ENCODE measurements at regions not wholly inside any gene's neighbourhood (a gene's known extent, or its start where the extent isn't known, plus 50 kb on each side); places are given as distances from the start of the nearest gene placed in this dataset.

GRCh38 chr2:18752667-18753422 lies 163.5 kb upstream of the NT5C1B start:
- no peak for DNase-seq

GRCh38 chr2:18752022-18752493 lies 162.7 kb upstream of the NT5C1B start:
- DNase-seq, result no peak

- no peak for DNase-seq
Observed at GRCh38 chr2:18750672-18751554, 161.5 kb upstream of the NT5C1B start.

GRCh38 chr2:18749912-18750526 lies 160.7 kb upstream of the NT5C1B start:
- peak; percentile 44 for DNase-seq

GRCh38 chr2:18745431-18746272 lies 156.3 kb upstream of the NT5C1B start:
- DNase-seq, result no peak

GRCh38 chr2:18741895-18742732 lies 152.7 kb upstream of the NT5C1B start:
- DNase-seq, result no peak

- DNase-seq, result no peak
Observed at GRCh38 chr2:18741191-18741590, 151.8 kb upstream of the NT5C1B start.

- DNase-seq, result no peak
Observed at GRCh38 chr2:18740474-18740881, 151.1 kb upstream of the NT5C1B start.

- DNase-seq, result no peak
Observed at GRCh38 chr2:18731666-18732065, 142.3 kb upstream of the NT5C1B start.

- DNase-seq, result no peak
Observed at GRCh38 chr2:18724371-18725145, 135.2 kb upstream of the NT5C1B start.

- no peak for DNase-seq
Observed at GRCh38 chr2:18723219-18723618, 133.8 kb upstream of the NT5C1B start.

GRCh38 chr2:18722101-18722500 lies 132.7 kb upstream of the NT5C1B start:
- DNase-seq, result no peak

GRCh38 chr2:18721038-18721922 lies 131.9 kb upstream of the NT5C1B start:
- DNase-seq, result no peak

GRCh38 chr2:18719978-18720775 lies 130.8 kb upstream of the NT5C1B start:
- DNase-seq, result no peak

GRCh38 chr2:18708203-18708715 lies 118.9 kb upstream of the NT5C1B start:
- no peak for DNase-seq

GRCh38 chr2:18706001-18706400 lies 116.6 kb upstream of the NT5C1B start:
- no peak for DNase-seq

GRCh38 chr2:18704276-18704675 lies 114.9 kb upstream of the NT5C1B start:
- no peak for DNase-seq

- no peak for DNase-seq
Observed at GRCh38 chr2:18703555-18703954, 114.2 kb upstream of the NT5C1B start.

- DNase-seq, result no peak
Observed at GRCh38 chr2:18701981-18702380, 112.6 kb upstream of the NT5C1B start.

Measured in NCI-H1417 treated with DMSO at 0.1 percent for 48 hours (cell line).